SK-N-MC (cell line): ENCODE measurements at regions not wholly inside any gene's neighbourhood (a gene's known extent, or its start where the extent isn't known, plus 50 kb on each side); places are given as distances from the start of the nearest gene placed in this dataset.
"Not testable (repeated sequence)": the region's sequence is repeated elsewhere in the genome, so short reads cannot be mapped to it uniquely, and the experiment has no call there.

Source experiments
- DNase-seq: peaks from one replicate; pipeline ENCODE4 v3.0.0-alpha.2; 2011; ENCODE audit warnings: low read depth, low spot score
- H3K27ac ChIP-seq: fragments of 200-600 bp; sonication (generic); 2 replicates; pipeline ENCODE4 v1.5.1; 2016; ENCODE audit warnings: mixed run types
- H3K36me3 ChIP-seq: fragments of 200-600 bp; sonication (generic); 2 replicates; pipeline ENCODE4 v1.6.1; 2017; ENCODE audit warnings: antibody characterized with exemption, low read length, mixed read lengths; ENCODE audit not compliant: insufficient read depth
- H3K4me3 ChIP-seq: fragments of 200-600 bp; sonication (generic); 2 replicates; pipeline ENCODE4 v1.5.1; 2016
- H3K9ac ChIP-seq: fragments of 200-600 bp; sonication (generic); 2 replicates; pipeline ENCODE4 v1.8.0; 2017; ENCODE audit warnings: mixed run types, mixed read lengths; ENCODE audit not compliant: insufficient read length
- H3K9me3 ChIP-seq: fragments of 200-600 bp; sonication (generic); 2 replicates; pipeline ENCODE4 v1.6.1; 2017; ENCODE audit warnings: low read depth, mild to moderate bottlenecking, antibody characterized with exemption, low read length, moderate library complexity, mixed read lengths
- EZH2 ChIP-seq: fragments of 200-600 bp; sonication (generic); IDR thresholded peaks from one replicate; pipeline ENCODE4 v1.6.1; 2017; ENCODE audit warnings: antibody characterized with exemption
- FOXP2 ChIP-seq: optimal IDR thresholded peaks from 2 replicates; pipeline ENCODE3; 2011; ENCODE audit warnings: mild to moderate bottlenecking, moderate library complexity; ENCODE audit not compliant: insufficient read depth; ENCODE audit errors: extremely low read length, control extremely low read depth
- POLR2AphosphoS5 ChIP-seq: IDR thresholded peaks from 2 replicates; pipeline ENCODE4 v1.6.1; 2012; ENCODE audit warnings: mild to moderate bottlenecking, low read depth, low read length, borderline replicate concordance

DNA sequence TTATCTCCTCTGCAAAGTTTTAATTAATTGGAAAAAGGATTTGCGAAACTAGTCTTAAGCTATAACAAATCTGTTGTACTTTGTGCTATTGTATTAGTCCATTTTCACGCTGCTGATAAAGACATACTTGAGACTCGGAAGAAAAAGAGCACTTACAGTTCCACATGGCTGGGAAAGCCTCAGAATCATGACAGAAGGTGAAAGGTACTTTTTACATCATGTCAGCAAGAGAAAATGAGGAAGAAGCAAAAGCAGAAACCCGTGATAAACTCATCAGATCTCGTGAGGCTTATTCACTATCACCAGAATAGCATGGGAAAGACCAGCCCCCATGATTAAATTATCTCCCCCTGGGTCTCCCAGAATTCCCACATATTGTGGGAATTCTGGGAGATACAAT is 118.1 kb upstream of the PRKD1 start:
- H3K9ac ChIP-seq: no peak overlapping the region
- no peak for TF ChIP-seq POLR2AphosphoS5
- no peak for TF ChIP-seq FOXP2
- TF ChIP-seq EZH2: no peak
- DNase-seq: no peak
- no peaks in the 10 kb centered on the region for H3K36me3 ChIP-seq
- H3K4me3 ChIP-seq: no peak overlapping the region
- no peaks in the 10 kb centered on the region for H3K9me3 ChIP-seq
- H3K27ac ChIP-seq: no peak overlapping the region

DNA sequence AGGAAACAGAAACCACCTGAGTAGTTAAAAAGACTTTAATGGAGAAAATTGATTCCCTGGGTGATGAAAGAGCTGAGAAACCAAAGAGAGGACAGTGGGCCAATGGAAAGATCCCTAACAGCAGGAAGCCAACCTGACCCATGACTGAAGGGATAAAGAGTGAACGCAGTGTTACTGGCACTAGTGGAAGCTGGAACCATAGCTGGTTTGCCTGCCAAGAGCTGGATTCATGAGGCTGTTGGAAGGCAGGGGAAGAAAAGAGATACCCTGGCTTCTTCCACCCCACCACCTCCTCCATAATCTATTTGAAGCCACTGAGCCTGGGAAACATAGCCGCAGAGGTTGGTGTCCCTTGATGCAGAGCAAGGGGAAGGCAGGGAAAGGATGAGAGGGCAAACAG is 125.5 kb upstream of the PRKD1 start:
- Histone ChIP-seq H3K4me3 (no peak overlapping the region), H3K27ac (no peak overlapping the region), H3K36me3 (no peaks in the 10 kb centered on the region), H3K9ac (no peak overlapping the region), H3K9me3 (no peaks in the 10 kb centered on the region)
- TF ChIP-seq POLR2AphosphoS5: no peak
- TF ChIP-seq FOXP2: no peak
- TF ChIP-seq EZH2: no peak
- no peak for DNase-seq

DNA sequence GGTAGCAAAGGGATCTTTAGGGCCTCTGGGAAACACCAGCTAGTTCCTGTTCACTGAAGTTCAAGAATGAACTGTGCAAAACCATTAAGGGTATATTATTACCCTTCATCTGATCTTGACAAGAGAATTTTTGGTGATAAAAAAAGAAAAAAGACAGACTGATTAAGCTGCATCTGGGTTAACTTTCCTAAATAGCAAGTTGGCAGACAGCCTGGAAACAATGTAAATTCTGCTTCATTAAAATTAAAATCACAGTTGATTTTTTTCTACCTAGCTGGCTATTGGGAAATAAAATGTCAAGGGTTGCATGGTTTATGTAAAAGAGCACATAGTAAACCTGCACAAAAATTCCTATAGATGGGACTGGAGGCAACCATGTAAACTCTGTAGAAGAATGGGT is 126.6 kb upstream of the PRKD1 start:
- no peak overlapping the region for H3K27ac ChIP-seq
- no peak overlapping the region for H3K9ac ChIP-seq
- no peak for TF ChIP-seq POLR2AphosphoS5
- TF ChIP-seq EZH2: no peak
- TF ChIP-seq FOXP2: no peak
- peak; percentile 1 for DNase-seq
- no peak overlapping the region for H3K4me3 ChIP-seq
- no peaks in the 10 kb centered on the region for H3K9me3 ChIP-seq
- H3K36me3 ChIP-seq: no peaks in the 10 kb centered on the region

DNA sequence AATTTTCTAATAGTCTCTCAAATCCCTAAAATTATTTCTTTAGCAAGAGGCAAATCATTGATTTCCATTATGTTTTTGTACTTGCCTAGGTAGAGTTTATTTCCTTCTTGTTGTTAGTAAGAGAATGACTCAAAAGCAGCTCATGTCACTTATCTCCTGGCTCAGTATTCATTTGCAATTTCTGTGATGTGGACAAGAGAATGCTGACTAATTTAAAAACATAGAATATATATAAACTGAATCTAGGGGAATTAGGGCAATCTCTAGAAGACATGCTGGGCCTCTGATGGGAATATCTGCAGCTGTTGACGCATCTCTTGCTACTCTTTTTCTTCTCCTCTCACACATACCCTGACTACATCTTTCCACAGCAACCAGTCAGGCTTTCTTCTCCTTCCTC is 130.8 kb upstream of the PRKD1 start:
- Histone ChIP-seq H3K36me3 (no peaks in the 10 kb centered on the region), H3K9me3 (no peaks in the 10 kb centered on the region), H3K27ac (no peak overlapping the region), H3K4me3 (no peak overlapping the region), H3K9ac (no peak overlapping the region)
- DNase-seq: no peak
- no peak for TF ChIP-seq POLR2AphosphoS5
- no peak for TF ChIP-seq EZH2
- TF ChIP-seq FOXP2: no peak

DNA sequence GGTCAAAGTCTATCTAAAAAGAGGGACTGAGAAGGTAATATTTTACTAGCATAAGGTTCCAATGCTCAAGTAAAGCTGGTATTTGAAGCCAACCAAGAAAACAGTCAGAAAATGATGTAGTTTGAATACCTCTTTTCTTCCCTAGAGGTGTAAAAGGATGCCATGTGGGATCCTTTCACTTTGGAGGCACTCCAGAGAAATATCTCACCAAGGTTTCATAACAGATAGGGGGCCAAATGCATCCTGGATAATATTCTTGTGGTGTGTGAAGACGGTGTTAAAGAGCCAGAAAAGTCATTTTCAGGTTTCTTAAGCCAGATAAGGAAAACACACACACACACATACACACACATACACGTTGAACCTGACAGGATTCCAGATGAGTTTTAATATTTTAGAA is 136.1 kb upstream of the PRKD1 start:
- no peak for DNase-seq

DNA sequence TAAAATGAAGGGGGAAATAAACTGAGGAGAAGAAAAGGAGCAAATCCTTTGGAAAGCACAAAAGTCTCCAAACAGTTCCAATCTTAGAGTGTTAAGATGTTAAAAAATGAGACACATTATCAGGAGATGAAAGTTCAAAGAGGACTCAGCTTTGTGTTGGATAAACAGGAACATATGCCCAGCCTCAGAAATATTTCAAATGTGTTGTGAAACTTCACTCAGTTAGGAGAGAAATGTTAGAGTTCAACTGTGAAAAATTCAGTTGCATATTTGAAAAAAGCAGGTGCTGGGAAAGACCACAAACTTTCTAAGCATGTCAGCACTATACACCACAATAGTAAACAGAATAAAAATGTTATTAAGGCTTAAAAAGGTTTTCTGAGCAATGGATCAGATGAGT is 136.8 kb upstream of the PRKD1 start:
- no peak overlapping the region for H3K27ac ChIP-seq
- no peak for DNase-seq
- no peaks in the 10 kb centered on the region for H3K9me3 ChIP-seq
- no peak overlapping the region for H3K4me3 ChIP-seq
- TF ChIP-seq POLR2AphosphoS5 (no peak), EZH2 (no peak), FOXP2 (no peak)
- no peaks in the 10 kb centered on the region for H3K36me3 ChIP-seq
- no peak overlapping the region for H3K9ac ChIP-seq

More for the DNA sequence above, 136.1 kb upstream of the PRKD1 start:
- Histone ChIP-seq H3K9me3 (no peaks in the 10 kb centered on the region), H3K4me3 (no peak overlapping the region), H3K27ac (no peak overlapping the region), H3K36me3 (no peaks in the 10 kb centered on the region), H3K9ac (no peak overlapping the region)
- TF ChIP-seq POLR2AphosphoS5: no peak
- TF ChIP-seq EZH2: no peak
- no peak for TF ChIP-seq FOXP2

DNA sequence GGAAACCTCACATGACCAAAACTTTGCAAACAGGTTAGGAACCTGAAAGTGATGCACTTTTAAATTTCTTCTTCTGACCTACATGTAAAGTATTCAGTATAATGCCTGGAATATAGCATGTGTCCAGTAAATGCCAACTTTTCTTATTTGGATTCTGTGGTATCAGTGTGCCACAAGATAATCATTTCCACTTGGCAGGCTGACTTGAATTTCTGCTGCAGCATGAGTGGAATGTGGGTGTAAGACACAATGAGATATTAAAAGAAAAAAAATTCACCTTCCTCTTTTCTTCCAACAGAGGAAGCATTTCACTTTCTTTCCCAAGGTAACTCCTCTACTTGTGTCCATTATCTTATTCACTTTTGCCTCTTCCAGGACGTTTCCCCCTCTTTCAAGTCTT is 141.9 kb upstream of the PRKD1 start:
- no peaks in the 10 kb centered on the region for H3K36me3 ChIP-seq
- H3K9ac ChIP-seq: no peak overlapping the region
- no peak overlapping the region for H3K27ac ChIP-seq
- DNase-seq: no peak
- H3K4me3 ChIP-seq: no peak overlapping the region
- TF ChIP-seq EZH2 (no peak), FOXP2 (no peak)
- no peaks in the 10 kb centered on the region for H3K9me3 ChIP-seq

DNA sequence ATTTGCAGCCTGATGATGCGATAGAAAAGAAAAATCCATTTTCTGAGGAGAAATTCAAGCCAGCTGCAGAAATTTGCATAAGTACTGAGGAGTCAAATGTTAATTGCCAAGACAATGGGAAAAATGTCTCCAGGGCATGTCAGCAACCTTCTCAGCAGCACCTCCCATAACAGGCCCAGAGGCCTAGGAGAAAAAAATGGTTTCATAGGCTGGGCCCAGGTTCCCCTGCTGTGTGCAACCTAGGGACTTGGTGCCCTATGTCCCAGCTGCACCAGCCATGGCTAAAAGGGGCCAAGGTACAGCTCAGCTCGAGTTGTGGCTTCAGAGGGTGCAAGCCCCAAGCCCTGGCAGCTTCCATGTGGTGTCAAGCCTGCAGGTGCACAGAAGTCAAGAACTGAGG is 144.8 kb upstream of the PRKD1 start:
- H3K9me3 ChIP-seq, H3K9ac ChIP-seq, H3K4me3 ChIP-seq, H3K27ac ChIP-seq, H3K36me3 ChIP-seq, DNase-seq: not testable (repeated sequence)

DNA sequence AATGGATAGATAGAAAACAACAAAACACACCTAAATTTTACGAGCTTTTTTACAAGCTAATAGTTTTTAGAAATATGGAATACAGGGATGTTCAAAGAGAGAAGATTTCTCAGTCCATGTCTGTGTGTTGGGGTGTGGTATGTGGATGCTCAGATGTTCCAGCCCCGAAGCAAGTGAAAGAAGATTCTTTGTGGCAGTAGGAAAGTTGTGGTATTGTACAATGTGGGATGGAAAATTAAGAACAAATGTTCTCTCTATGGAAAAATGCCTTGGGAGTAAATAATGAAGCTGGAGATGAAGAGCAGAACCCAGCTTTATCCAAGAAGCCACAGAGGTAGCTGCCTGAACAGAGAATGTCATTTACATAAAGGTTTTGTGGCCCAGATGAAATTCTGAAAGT is 150.3 kb upstream of the PRKD1 start:
- no peak overlapping the region for H3K27ac ChIP-seq
- no peaks in the 10 kb centered on the region for H3K9me3 ChIP-seq
- TF ChIP-seq EZH2 (no peak), POLR2AphosphoS5 (no peak), FOXP2 (no peak)
- H3K4me3 ChIP-seq: no peak overlapping the region
- DNase-seq: no peak
- H3K9ac ChIP-seq: no peak overlapping the region
- H3K36me3 ChIP-seq: no peaks in the 10 kb centered on the region
